GM12878 (cell line): ENCODE measurements at regions not wholly inside any gene's neighbourhood (a gene's known extent, or its start where the extent isn't known, plus 50 kb on each side); places are given as distances from the start of the nearest gene placed in this dataset.

Experiments used
- ASH2L ChIP-seq: fragments of 300-600, 200-600 bp; sonication (generic); IDR thresholded peaks from 2 replicates; pipeline ENCODE4 v1.6.1; 2017; ENCODE audit warnings: low read depth, mild to moderate bottlenecking, borderline replicate concordance
- ATF7 ChIP-seq: fragments of 450-650 bp; IDR thresholded peaks from 2 replicates; pipeline ENCODE4 v1.6.1; 2016; ENCODE audit warnings: low read depth, mild to moderate bottlenecking
- CREB1 ChIP-seq: IDR thresholded peaks from 2 replicates; pipeline ENCODE4 v1.6.1; 2012; ENCODE audit warnings: low read depth, mild to moderate bottlenecking, inconsistent platforms
- ETV6 ChIP-seq, 2 experiments: fragments of 450-650 bp in 1 of 2; IDR thresholded peaks in 1 of 2; conservative IDR thresholded peaks in 1 of 2; 2 replicates each; pipeline ENCODE4 v1.6.1; 2014; ENCODE audit warnings: antibody characterized with exemption in 1 of 2, borderline replicate concordance in 1 of 2, low read depth in 1 of 2, mild to moderate bottlenecking in 1 of 2, moderate library complexity in 1 of 2
- JUNB ChIP-seq: IDR thresholded peaks from 2 replicates; pipeline ENCODE4 v1.6.1; 2016; ENCODE audit warnings: antibody characterized with exemption, mild to moderate bottlenecking
- MEF2B ChIP-seq: fragments of 450-650 bp; IDR thresholded peaks from 2 replicates; pipeline ENCODE4 v1.6.1; 2018; ENCODE audit warnings: mild to moderate bottlenecking, moderate library complexity; ENCODE audit not compliant: partially characterized antibody, poor library complexity, severe bottlenecking
- NFIC ChIP-seq: IDR thresholded peaks from 2 replicates; pipeline ENCODE4 v1.6.1; 2012; ENCODE audit warnings: low read depth, mild to moderate bottlenecking, inconsistent platforms, low read length, moderate library complexity
- RBBP5 ChIP-seq: fragments of 200-600 bp; sonication (generic); conservative IDR thresholded peaks from 2 replicates; pipeline ENCODE4 v1.6.1; 2016
- RFX5 ChIP-seq: IDR thresholded peaks from 2 replicates; pipeline ENCODE4 v1.6.1; 2011; ENCODE audit warnings: low read depth, low read length, improper control_type of control experiment
- SMAD5 ChIP-seq: IDR thresholded peaks from 2 replicates; pipeline ENCODE4 v1.6.1; 2016; ENCODE audit warnings: antibody characterized with exemption, low read depth
- SP1 ChIP-seq: IDR thresholded peaks from one replicate; pipeline ENCODE4 v1.6.1; 2011; ENCODE audit warnings: low read depth, low read length
- SPI1 ChIP-seq: IDR thresholded peaks from 2 replicates; pipeline ENCODE4 v1.6.1; 2011; ENCODE audit warnings: low read depth, mild to moderate bottlenecking, low read length, moderate library complexity, borderline replicate concordance; ENCODE audit not compliant: insufficient read depth
- STAT1 ChIP-seq: fragments of 450-650 bp; conservative IDR thresholded peaks from 2 replicates; pipeline ENCODE4 v1.6.1; 2014; ENCODE audit warnings: antibody characterized with exemption, mild to moderate bottlenecking
- TAF1 ChIP-seq: IDR thresholded peaks from 2 replicates; pipeline ENCODE4 v1.6.1; 2011; ENCODE audit warnings: mild to moderate bottlenecking, low read depth, low read length, borderline replicate concordance
- ZNF217 ChIP-seq: fragments of 450-650 bp; IDR thresholded peaks from 2 replicates; pipeline ENCODE4 v1.6.1; 2017; ENCODE audit warnings: antibody characterized with exemption, mild to moderate bottlenecking
- TF ChIP-seq, protein P1 (sequence below): IDR thresholded peaks from 2 replicates; pipeline ENCODE4 v1.6.1; 2011; ENCODE audit warnings: low read depth, low read length, improper control_type of control experiment, borderline replicate concordance
- TF ChIP-seq, protein P2 (sequence below): fragments of 450-650 bp; IDR thresholded peaks from 2 replicates; pipeline ENCODE4 v1.6.1; 2018; ENCODE audit warnings: mild to moderate bottlenecking, low read depth, moderate library complexity; ENCODE audit not compliant: partially characterized antibody
- TF ChIP-seq, protein P3 (sequence below): IDR thresholded peaks from 2 replicates; pipeline ENCODE4 v1.6.1; 2012; ENCODE audit warnings: low read length, inconsistent platforms
- TF ChIP-seq, protein P4 (sequence below): IDR thresholded peaks from 2 replicates; pipeline ENCODE4 v1.6.1; 2012; ENCODE audit warnings: mild to moderate bottlenecking, low read depth, low read length
- TF ChIP-seq, protein P5 (sequence below): IDR thresholded peaks from 2 replicates; pipeline ENCODE4 v1.6.1; 2011; ENCODE audit warnings: borderline replicate concordance, low read depth, mild to moderate bottlenecking, moderate library complexity, low read length; ENCODE audit not compliant: insufficient read depth, poor library complexity, severe bottlenecking

DNA sequence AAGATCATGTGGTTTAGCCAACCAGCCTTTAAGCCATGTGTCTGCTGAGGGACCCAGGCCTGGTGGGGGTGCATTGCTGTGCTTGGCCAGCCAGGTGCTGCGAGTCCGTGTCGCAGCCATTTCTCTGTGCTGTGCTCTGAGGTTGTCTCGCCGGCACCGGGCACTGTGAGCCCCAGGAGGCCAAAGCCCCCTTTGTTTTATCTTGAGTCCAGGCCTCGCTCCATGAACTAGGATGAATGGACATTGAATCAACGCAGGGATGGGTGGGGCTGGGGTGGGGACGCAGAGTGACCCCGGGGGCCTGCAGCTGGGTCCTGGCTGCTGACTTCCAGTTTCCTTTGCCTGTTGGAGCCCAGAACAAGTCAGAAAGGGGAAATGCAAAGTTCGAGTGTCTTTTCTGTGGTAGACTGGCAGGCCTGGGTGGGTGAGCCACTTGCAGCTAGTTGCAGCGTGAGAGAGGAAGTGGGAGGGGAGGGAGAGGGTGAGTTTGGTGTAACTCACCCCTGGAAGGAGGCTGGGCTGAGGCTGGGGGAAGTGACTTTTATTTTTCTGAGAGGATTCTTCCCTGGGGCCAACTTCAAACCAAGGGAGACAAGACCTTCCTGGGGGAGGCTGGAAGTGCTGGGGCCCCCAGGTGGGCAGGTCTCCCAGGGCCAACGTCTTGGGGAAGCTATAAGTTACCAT, 324.7 kb downstream of the SEC14L1 start (continued):
- TF ChIP-seq, protein P1, sequence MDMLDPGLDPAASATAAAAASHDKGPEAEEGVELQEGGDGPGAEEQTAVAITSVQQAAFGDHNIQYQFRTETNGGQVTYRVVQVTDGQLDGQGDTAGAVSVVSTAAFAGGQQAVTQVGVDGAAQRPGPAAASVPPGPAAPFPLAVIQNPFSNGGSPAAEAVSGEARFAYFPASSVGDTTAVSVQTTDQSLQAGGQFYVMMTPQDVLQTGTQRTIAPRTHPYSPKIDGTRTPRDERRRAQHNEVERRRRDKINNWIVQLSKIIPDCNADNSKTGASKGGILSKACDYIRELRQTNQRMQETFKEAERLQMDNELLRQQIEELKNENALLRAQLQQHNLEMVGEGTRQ: no peak
- TF ChIP-seq JUNB (no peak), RFX5 (0 out of 2 replicates have a peak, but pooled peaks have one; percentile 30), ASH2L (no peak), STAT1 (no peak), SP1 (no peak), SMAD5 (no peak), TAF1 (peak; percentile 10; the same call in 1 of the 2 replicates), NFIC (no peak), MEF2B (no peak), ATF7 (peak; percentile 69), SPI1 (peak; percentile 96), ZNF217 (no peak), RBBP5 (no peak), ETV6 (conservative IDR thresholded peaks at IDR 0.05 in 1 of 2, IDR thresholded peaks at IDR 0.05 in 1 of 2; ENCODE audit: borderline replicate concordance in 1 of 2, low read depth in 1 of 2) (peak; percentile 55 to 98; a peak in 2 of 4 replicates), CREB1 (0 out of 2 replicates have a peak, but pooled peaks have one; percentile 42)
- TF ChIP-seq, protein P2, sequence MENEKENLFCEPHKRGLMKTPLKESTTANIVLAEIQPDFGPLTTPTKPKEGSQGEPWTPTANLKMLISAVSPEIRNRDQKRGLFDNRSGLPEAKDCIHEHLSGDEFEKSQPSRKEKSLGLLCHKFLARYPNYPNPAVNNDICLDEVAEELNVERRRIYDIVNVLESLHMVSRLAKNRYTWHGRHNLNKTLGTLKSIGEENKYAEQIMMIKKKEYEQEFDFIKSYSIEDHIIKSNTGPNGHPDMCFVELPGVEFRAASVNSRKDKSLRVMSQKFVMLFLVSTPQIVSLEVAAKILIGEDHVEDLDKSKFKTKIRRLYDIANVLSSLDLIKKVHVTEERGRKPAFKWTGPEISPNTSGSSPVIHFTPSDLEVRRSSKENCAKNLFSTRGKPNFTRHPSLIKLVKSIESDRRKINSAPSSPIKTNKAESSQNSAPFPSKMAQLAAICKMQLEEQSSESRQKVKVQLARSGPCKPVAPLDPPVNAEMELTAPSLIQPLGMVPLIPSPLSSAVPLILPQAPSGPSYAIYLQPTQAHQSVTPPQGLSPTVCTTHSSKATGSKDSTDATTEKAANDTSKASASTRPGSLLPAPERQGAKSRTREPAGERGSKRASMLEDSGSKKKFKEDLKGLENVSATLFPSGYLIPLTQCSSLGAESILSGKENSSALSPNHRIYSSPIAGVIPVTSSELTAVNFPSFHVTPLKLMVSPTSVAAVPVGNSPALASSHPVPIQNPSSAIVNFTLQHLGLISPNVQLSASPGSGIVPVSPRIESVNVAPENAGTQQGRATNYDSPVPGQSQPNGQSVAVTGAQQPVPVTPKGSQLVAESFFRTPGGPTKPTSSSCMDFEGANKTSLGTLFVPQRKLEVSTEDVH: no peak
- TF ChIP-seq, protein P3, sequence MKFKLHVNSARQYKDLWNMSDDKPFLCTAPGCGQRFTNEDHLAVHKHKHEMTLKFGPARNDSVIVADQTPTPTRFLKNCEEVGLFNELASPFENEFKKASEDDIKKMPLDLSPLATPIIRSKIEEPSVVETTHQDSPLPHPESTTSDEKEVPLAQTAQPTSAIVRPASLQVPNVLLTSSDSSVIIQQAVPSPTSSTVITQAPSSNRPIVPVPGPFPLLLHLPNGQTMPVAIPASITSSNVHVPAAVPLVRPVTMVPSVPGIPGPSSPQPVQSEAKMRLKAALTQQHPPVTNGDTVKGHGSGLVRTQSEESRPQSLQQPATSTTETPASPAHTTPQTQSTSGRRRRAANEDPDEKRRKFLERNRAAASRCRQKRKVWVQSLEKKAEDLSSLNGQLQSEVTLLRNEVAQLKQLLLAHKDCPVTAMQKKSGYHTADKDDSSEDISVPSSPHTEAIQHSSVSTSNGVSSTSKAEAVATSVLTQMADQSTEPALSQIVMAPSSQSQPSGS: no peak
- TF ChIP-seq, protein P4, sequence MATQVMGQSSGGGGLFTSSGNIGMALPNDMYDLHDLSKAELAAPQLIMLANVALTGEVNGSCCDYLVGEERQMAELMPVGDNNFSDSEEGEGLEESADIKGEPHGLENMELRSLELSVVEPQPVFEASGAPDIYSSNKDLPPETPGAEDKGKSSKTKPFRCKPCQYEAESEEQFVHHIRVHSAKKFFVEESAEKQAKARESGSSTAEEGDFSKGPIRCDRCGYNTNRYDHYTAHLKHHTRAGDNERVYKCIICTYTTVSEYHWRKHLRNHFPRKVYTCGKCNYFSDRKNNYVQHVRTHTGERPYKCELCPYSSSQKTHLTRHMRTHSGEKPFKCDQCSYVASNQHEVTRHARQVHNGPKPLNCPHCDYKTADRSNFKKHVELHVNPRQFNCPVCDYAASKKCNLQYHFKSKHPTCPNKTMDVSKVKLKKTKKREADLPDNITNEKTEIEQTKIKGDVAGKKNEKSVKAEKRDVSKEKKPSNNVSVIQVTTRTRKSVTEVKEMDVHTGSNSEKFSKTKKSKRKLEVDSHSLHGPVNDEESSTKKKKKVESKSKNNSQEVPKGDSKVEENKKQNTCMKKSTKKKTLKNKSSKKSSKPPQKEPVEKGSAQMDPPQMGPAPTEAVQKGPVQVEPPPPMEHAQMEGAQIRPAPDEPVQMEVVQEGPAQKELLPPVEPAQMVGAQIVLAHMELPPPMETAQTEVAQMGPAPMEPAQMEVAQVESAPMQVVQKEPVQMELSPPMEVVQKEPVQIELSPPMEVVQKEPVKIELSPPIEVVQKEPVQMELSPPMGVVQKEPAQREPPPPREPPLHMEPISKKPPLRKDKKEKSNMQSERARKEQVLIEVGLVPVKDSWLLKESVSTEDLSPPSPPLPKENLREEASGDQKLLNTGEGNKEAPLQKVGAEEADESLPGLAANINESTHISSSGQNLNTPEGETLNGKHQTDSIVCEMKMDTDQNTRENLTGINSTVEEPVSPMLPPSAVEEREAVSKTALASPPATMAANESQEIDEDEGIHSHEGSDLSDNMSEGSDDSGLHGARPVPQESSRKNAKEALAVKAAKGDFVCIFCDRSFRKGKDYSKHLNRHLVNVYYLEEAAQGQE: no peak
- TF ChIP-seq, protein P5, sequence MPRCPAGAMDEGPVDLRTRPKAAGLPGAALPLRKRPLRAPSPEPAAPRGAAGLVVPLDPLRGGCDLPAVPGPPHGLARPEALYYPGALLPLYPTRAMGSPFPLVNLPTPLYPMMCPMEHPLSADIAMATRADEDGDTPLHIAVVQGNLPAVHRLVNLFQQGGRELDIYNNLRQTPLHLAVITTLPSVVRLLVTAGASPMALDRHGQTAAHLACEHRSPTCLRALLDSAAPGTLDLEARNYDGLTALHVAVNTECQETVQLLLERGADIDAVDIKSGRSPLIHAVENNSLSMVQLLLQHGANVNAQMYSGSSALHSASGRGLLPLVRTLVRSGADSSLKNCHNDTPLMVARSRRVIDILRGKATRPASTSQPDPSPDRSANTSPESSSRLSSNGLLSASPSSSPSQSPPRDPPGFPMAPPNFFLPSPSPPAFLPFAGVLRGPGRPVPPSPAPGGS: peak; percentile 30
